ENCODE measurements at regions not wholly inside any gene's neighbourhood (a gene's known extent, or its start where the extent isn't known, plus 50 kb on each side); places are given as distances from the start of the nearest gene placed in this dataset.

- TF ChIP-seq, protein P1, sequence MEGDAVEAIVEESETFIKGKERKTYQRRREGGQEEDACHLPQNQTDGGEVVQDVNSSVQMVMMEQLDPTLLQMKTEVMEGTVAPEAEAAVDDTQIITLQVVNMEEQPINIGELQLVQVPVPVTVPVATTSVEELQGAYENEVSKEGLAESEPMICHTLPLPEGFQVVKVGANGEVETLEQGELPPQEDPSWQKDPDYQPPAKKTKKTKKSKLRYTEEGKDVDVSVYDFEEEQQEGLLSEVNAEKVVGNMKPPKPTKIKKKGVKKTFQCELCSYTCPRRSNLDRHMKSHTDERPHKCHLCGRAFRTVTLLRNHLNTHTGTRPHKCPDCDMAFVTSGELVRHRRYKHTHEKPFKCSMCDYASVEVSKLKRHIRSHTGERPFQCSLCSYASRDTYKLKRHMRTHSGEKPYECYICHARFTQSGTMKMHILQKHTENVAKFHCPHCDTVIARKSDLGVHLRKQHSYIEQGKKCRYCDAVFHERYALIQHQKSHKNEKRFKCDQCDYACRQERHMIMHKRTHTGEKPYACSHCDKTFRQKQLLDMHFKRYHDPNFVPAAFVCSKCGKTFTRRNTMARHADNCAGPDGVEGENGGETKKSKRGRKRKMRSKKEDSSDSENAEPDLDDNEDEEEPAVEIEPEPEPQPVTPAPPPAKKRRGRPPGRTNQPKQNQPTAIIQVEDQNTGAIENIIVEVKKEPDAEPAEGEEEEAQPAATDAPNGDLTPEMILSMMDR (IDR thresholded peaks at IDR 0.05) = no peak
- TF ChIP-seq POLR2AphosphoS5 (IDR thresholded peaks at IDR 0.05) (no peak), EP300 (IDR thresholded peaks at IDR 0.05) (no peak)
Measured at GRCh38 chr4:72767618-72768302, 198.7 kb upstream of the ADAMTS3 start.

Data from esophagus muscularis mucosa (tissue), 4 donors.